ENCODE measurements at regions not wholly inside any gene's neighbourhood (a gene's known extent, or its start where the extent isn't known, plus 50 kb on each side); places are given as distances from the start of the nearest gene placed in this dataset.

- TF ChIP-seq CTCF (optimal IDR thresholded peaks at IDR 0.05 in 1 of 3, IDR thresholded peaks at IDR 0.05 in 1 of 3, conservative IDR thresholded peaks at IDR 0.05 in 1 of 3; ENCODE audit: extremely low read depth in 1 of 3, insufficient read depth in 2 of 3, low read length in 3 of 3) (no peak), EZH2 (IDR thresholded peaks at IDR 0.05; ENCODE audit: low read length) (no peak)
Measured at GRCh38 chr6:164166996-164167395, 752.5 kb downstream of the QKI start.

All from keratinocyte (primary cell).